OCI-LY7 (cell line): ENCODE measurements at regions not wholly inside any gene's neighbourhood (a gene's known extent, or its start where the extent isn't known, plus 50 kb on each side); places are given as distances from the start of the nearest gene placed in this dataset.

Experiments
- BruUV-seq: library from RNA; stranded (reverse); fragments of 400-500 nt; replicated peaks from 2 replicates; lab custom pipeline; 2021; lab: Mats Ljungman, UMichigan
- CTCF ChIA-PET: fragments of 300-600 bp; sonication (Branson Sonifier 250); formaldehyde crosslinking; loops from one replicate; lab custom pipeline; 2022; ENCODE audit warnings: antibody characterized with exemption; ENCODE audit not compliant: unreplicated experiment; lab: Charles Lee
- POLR2A ChIA-PET: fragments of 300-600 bp; sonication (Branson Sonifier 250); formaldehyde crosslinking; loops from one replicate; lab custom pipeline; 2022; ENCODE audit warnings: antibody characterized with exemption; lab: Charles Lee
- DNase-seq: peaks from one replicate; pipeline ENCODE4 v3.0.0-alpha.2; 2015; ENCODE audit warnings: low spot score
- H2AFZ ChIP-seq: fragments of 200-600 bp; sonication (generic), shearing (Covaris generic); 2 replicates; pipeline ENCODE4 v1.6.1; 2014; ENCODE audit warnings: mild to moderate bottlenecking, antibody characterized with exemption, low read length, moderate library complexity
- H3K27ac ChIP-seq: fragments of 200-600 bp; sonication (generic); 2 replicates; pipeline ENCODE4 v1.5.1; 2014; ENCODE audit warnings: mixed run types, low read depth, mild to moderate bottlenecking, moderate library complexity, low read length, inconsistent platforms; ENCODE audit not compliant: poor library complexity, severe bottlenecking
- H3K36me3 ChIP-seq: fragments of 200-600 bp; sonication (generic); 2 replicates; pipeline ENCODE4 v1.6.1; 2014; ENCODE audit warnings: mild to moderate bottlenecking, antibody characterized with exemption, low read length, moderate library complexity, mixed read lengths; ENCODE audit not compliant: insufficient read depth
- H3K4me1 ChIP-seq: fragments of 200-600 bp; sonication (generic); 2 replicates; pipeline ENCODE4 v1.5.1; 2014; ENCODE audit warnings: mild to moderate bottlenecking, low read length; ENCODE audit not compliant: insufficient read depth, poor library complexity, severe bottlenecking
- H3K4me2 ChIP-seq: fragments of 200-600 bp; sonication (generic); 2 replicates; pipeline ENCODE4 v1.6.1; 2014; ENCODE audit warnings: mild to moderate bottlenecking, low read length
- H3K4me3 ChIP-seq: fragments of 200-600 bp; sonication (generic); 2 replicates; pipeline ENCODE4 v1.5.1; 2014; ENCODE audit warnings: mild to moderate bottlenecking, low read depth, low read length; ENCODE audit not compliant: poor library complexity, severe bottlenecking
- H3K79me2 ChIP-seq: fragments of 200-600 bp; sonication (generic); 2 replicates; pipeline ENCODE4 v1.6.1; 2016; ENCODE audit warnings: low read depth, mild to moderate bottlenecking, low read length, moderate library complexity, mixed read lengths; ENCODE audit not compliant: insufficient read depth
- H3K9me2 ChIP-seq: fragments of 200-600 bp; sonication (generic); 2 replicates; pipeline ENCODE4 v1.6.1; 2016; ENCODE audit warnings: mild to moderate bottlenecking, low read length, mixed read lengths; ENCODE audit not compliant: insufficient read depth
- H3K9me3 ChIP-seq: fragments of 200-600 bp; sonication (generic); 2 replicates; pipeline ENCODE4 v1.6.1; 2014; ENCODE audit warnings: mild to moderate bottlenecking, mixed run types, low read length, mixed read lengths
- H4K20me1 ChIP-seq: fragments of 200-600 bp; sonication (generic); 2 replicates; pipeline ENCODE4 v1.6.1; 2014; ENCODE audit warnings: mild to moderate bottlenecking, antibody characterized with exemption, low read length, moderate library complexity, mixed read lengths; ENCODE audit not compliant: insufficient read depth
- CTCF ChIP-seq: fragments of 200-600 bp; sonication (generic); conservative IDR thresholded peaks from 2 replicates; pipeline ENCODE4 v1.5.1; 2014; ENCODE audit warnings: mild to moderate bottlenecking, antibody characterized with exemption, low read length, moderate library complexity, mixed read lengths
- EZH2phosphoT487 ChIP-seq: fragments of 200-600 bp; sonication (generic); IDR thresholded peaks from 2 replicates; pipeline ENCODE4 v1.6.1; 2018; ENCODE audit warnings: low read depth, borderline replicate concordance, mild to moderate bottlenecking, mixed run types, antibody characterized with exemption, low read length, moderate library complexity, mixed read lengths
- intact Hi-C: fragments of 100-400 bp; cut with micrococcal nuclease; formaldehyde crosslinking; loops from one replicate; pipeline ENCODE4 v1.10.0; 2022; ENCODE audit not compliant: unreplicated experiment

GRCh38 chr9:7967093-7967827 is 167.7 kb upstream of the DMAC1 start:
- Histone ChIP-seq H3K27ac (no peak overlapping the region), H2AFZ (peak overlapping the region; percentile 85), H3K4me2 (0 out of 2 replicates have a peak overlapping the region, but pooled peaks have one; percentile 8), H3K36me3 (no peaks in the 10 kb centered on the region), H4K20me1 (no peaks in the 10 kb centered on the region), H3K9me2 (no peaks in the 10 kb centered on the region), H3K4me3 (no peak overlapping the region), H3K9me3 (no peaks in the 10 kb centered on the region), H3K79me2 (no peaks in the 10 kb centered on the region), H3K4me1 (peaks cover 8% of the 10 kb centered on the region)
- no TSS peak for BruUV-seq
- DNase-seq, result peak; percentile 22
- ChIA-PET POLR2A (interaction anchor here (0.6 to 1.7 kb wide), 2 partner anchors 9 to 188 kb away, joined by 3 to 4 read pairs; no protein-coding TSS in a partner anchor), CTCF (no interaction called here)
- intact Hi-C loops, result no loop called here
- TF ChIP-seq EZH2phosphoT487 (no peak), CTCF (no peak)

GRCh38 chr9:7965063-7965462 is 165.5 kb upstream of the DMAC1 start:
- peaks cover 6% of the 10 kb centered on the region for H3K4me1 ChIP-seq
- intact Hi-C loops, result no loop called here
- no peaks in the 10 kb centered on the region for H3K36me3 ChIP-seq
- H3K4me2 ChIP-seq, result no peak overlapping the region
- no peaks in the 10 kb centered on the region for H4K20me1 ChIP-seq
- H3K79me2 ChIP-seq, result no peaks in the 10 kb centered on the region
- ChIA-PET POLR2A (no interaction called here), CTCF (interaction anchor here (0.6 kb wide), 1 partner anchor 60 kb away, joined by 4 read pairs; no protein-coding TSS in a partner anchor)
- no TSS peak for BruUV-seq
- H2AFZ ChIP-seq, result no peak overlapping the region
- H3K27ac ChIP-seq, result no peak overlapping the region
- no peaks in the 10 kb centered on the region for H3K9me2 ChIP-seq
- no peak for DNase-seq
- no peak for TF ChIP-seq EZH2phosphoT487
- no peak for TF ChIP-seq CTCF
- no peaks in the 10 kb centered on the region for H3K9me3 ChIP-seq
- no peak overlapping the region for H3K4me3 ChIP-seq

- DNase-seq, result no peak
- intact Hi-C loops, result no loop called here
- no peaks in the 10 kb centered on the region for H3K36me3 ChIP-seq
- H4K20me1 ChIP-seq, result no peaks in the 10 kb centered on the region
- H3K9me3 ChIP-seq, result no peaks in the 10 kb centered on the region
- peaks cover 6% of the 10 kb centered on the region for H3K4me1 ChIP-seq
- BruUV-seq, result no TSS peak
- CTCF ChIA-PET, result no interaction called here
- TF ChIP-seq CTCF (no peak), EZH2phosphoT487 (no peak)
- no peak overlapping the region for H3K27ac ChIP-seq
- no peaks in the 10 kb centered on the region for H3K79me2 ChIP-seq
- POLR2A ChIA-PET, result no interaction called here
- H3K4me3 ChIP-seq, result no peak overlapping the region
- H3K4me2 ChIP-seq, result no peak overlapping the region
- H3K9me2 ChIP-seq, result no peaks in the 10 kb centered on the region
- no peak overlapping the region for H2AFZ ChIP-seq
These were observed 163.4 kb upstream of the DMAC1 start for GRCh38 chr9:7963026-7963425.
